CD4-positive, alpha-beta T cell treated with Interleukin-2 at 100 ng/mL for 4 hours (primary cell): ENCODE measurements at regions not wholly inside any gene's neighbourhood (a gene's known extent, or its start where the extent isn't known, plus 50 kb on each side); places are given as distances from the start of the nearest gene placed in this dataset.
A peak's percentile ranks its signal among the peaks of the same experiment; 100 is the strongest.
"Not testable (repeated sequence)": the region's sequence is repeated elsewhere in the genome, so short reads cannot be mapped to it uniquely, and the experiment has no call there.

Experiments used
- DNase-seq: peaks from one replicate; pipeline ENCODE4 v3.0.0-alpha.2; 2020; ENCODE audit warnings: low spot score

DNA sequence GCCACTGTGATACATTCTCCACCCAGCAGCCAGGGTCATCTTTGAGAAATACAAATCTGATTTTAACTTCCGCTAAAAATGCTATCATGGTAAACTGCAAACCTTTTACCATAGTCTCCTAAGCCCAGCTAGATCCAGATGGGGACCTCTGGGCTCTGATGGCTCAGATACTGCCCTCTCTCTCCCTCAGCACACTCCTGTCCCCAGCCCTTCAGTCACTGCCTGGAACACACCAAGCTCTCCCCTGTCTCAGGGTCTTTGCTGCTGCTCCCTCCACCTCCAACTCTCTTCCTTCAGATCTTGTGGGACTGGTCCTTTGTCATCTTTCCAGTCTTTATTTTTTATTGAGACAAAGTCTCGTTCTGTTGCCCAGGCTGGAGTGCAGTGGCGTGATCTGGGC lies 65.1 kb downstream of the SPRY4 start:
- no peak for DNase-seq

DNA sequence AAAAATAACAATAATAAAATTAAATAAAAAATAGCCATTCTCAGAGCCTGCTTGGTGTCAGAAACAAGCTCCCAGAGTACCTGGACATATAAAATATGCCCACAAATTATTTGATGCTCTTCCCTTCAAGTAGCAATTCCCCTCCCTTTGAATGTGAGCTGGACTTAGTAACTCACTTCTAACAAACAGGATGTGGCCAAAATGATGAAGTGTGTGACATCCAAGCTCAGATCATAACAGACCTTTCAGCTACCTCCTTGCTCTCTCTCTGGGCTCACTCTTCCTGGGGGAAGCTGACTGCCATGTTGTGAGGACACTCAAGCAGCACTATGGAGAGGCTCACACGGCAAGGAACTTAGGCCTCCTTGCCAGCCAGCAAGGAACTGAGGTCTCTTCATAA lies 69.0 kb downstream of the SPRY4 start:
- no peak for DNase-seq

DNA sequence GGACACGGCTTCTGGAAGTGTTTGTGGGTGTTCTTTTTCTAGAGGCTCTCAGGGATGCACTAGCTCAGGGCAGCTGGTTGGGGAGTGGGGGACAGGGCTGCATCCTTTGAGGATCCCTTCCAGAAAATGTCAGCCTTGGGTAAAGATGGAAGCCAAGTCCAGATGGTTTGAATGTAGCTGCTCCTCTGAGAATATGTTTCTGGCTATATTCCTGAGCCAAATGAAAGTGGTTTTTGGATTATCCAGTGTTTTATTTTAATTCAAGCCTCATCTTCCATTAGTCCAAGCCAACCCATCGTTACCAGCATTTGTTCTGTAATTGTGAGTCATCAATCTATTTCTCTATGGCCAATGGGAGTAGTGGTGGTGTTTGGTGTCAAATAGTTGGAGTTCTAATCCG lies 70.4 kb downstream of the SPRY4 start:
- DNase-seq: no peak

DNA sequence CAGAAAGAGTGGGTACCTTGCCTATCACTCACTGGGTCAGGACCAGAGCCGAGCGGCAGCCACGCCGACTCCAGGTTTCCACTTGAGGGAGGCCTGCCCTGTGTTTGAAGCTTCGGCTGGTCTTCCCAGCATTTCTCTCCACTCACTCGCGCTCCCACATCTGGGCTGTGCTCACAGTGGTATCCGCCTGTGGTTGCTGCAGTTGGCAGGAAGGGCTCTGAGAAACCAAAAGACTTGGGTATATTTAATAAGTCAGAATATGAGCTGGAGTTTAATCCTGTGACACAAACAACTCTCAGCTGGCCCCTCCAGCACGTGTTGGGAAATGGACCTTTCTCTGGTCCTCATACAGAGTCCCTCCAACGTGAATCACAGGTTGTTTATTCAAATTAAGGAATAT lies 70.9 kb downstream of the SPRY4 start:
- no peak for DNase-seq

DNA sequence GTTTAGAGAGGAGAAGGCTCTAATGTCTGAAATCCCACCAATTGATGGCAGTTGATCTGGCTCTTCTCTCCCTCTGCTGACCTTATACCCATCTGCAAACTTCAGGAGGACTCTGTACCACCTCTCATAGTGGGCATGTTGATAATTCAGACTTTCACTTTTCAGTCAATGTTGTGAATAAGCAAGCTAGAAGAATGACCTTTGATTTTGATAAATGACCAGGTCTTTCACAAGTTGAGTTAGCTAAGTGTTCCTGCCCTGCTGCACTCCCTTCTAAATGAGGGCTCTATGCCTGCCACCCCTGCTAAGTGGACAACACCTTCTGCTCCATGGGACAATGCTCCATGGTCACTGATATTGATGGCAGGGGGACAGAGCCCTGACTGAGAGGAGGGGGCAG lies 74.7 kb downstream of the SPRY4 start:
- DNase-seq: no peak

DNA sequence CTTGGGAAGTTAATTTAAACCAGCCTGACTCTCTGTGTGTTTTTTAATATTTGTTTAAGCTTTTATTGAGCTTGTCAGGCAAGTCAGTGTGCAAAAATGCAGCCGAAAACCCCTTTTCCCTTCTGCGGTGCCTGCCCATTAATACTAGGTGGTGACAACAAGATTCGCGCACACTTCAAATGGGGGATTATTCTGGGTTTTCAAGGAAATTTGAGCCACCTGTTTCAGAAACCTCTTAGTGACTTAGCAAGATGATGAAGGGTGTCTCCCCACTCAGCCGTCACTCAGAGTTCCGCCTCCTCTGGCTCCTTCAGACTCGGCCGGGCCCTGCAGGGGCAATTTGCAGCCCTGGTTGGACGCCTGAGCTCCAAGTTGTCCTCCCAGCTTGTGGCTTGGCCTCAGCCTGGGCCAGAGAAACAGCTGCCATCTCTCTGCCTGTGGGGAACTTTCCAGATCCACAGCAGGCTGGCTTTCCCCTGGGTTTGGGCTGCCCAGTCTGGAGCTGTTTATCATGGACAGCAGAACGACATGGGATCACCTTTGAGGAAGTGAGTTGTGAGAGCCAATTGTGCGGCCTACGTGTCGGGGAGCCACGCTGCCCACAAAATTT lies 75.9 kb downstream of the SPRY4 start:
- no peak for DNase-seq

DNA sequence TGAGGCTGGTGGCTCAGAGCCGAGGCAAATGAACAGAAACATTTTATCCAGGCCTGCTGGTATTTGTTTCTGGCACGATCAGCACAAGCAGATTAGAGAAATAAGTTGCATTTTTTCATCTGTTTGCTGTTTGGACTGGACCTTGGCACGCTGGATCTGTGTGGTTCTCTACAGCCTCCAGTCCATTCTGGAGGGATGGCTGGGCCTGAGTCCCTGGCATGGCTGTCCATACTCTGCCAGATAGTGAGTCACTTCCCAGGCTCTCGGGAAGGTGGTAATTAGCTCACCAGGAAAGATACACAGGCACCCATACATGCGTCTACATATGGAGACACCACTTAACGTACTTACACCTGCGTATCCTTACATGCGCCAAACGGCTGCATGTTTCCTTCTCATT lies 78.6 kb downstream of the SPRY4 start:
- DNase-seq: no peak

DNA sequence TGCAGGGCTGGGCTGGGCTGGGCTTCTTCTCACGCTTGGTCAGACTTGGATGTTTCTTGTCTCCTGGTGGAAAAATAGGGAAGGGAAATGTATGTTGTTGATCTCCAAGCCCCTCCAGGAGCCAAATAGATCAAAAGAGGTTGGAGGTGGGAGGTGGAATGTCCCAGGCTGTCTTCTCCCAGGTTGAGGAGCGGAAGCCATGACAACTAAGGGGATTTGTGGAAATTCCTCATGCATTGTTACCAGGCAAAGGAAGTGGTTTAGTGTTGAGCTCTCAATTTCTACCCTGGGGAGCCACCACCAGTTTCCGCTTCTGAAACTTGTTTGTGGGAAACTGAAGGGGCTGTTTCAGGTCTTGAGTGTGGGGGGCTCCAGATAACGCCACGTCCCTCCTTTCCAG lies 79.0 kb downstream of the SPRY4 start:
- no peak for DNase-seq

DNA sequence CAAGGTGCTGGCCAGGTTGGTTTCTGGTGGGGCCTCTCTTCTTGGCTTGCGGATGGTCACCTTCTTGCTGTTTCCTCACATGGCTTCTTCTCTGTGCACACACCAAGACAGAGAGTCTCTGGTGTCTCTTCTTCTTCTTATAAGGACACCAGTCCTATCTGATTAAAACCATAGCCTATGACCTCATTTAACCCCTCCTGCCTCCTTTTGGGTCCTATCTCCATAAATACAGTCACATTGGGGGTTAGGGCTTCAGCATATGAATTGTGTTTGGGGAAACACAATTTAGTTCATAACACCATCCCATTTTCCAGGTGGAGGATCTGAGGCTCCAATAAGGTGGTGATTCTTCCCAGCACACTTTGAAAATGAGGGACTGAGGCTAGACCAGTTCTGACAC lies 80.4 kb downstream of the SPRY4 start:
- no peak for DNase-seq

DNA sequence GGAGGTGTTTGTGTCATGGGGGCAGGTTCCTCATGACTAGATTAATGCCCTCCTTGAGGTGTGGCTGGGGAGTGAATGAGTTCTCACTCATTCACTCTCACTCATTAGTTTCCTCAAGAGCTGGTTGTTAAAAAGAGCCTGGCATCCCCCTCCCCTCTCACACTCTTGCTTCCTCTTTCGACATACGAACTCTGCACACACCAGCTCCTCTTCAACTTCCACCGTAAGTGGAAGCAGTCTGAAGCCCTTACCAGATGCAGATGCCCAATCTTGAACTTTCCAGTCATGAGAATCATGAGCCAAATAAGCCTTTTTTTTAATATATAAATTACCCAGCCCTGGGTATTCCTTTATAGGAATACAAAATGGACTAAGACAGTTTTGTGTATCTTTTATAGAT lies 82.5 kb downstream of the SPRY4 start:
- no peak for DNase-seq

DNA sequence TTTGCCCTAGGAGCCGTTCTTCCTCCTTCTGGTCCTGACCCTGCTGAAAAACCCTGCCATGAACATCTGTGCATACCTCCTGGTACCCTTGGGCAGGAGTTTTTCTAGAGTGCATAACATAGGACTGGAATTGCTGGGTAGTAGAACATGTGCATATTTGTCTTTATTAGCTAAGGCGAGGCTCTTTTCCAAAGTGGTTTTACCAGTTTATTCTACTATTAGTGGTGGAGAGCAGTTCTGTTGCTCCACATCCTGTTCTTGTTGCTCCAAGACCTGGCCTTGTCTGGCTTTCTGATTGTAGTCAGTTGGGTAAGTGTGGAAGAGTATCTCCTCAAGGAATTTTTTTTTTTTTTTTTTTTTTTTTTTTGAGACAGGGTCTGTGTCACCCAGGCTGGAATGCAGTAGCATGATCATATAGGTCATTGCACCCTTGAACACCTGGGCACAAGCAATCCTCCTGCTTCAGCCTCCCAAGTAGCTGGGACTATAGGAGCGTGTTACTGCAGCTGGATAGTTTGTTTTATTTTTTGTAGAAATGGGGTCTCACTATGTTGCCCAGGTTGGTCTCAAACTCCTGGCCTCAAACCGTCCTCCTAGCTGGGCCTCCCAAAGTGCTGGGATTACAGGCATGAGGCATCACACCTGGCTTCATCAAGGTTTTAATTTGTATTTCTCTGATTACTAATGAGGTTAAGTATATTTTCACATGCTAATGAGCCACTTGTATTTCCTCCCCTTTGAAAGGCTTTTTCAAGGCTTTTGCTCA lies 85.2 kb downstream of the SPRY4 start:
- no peak for DNase-seq

DNA sequence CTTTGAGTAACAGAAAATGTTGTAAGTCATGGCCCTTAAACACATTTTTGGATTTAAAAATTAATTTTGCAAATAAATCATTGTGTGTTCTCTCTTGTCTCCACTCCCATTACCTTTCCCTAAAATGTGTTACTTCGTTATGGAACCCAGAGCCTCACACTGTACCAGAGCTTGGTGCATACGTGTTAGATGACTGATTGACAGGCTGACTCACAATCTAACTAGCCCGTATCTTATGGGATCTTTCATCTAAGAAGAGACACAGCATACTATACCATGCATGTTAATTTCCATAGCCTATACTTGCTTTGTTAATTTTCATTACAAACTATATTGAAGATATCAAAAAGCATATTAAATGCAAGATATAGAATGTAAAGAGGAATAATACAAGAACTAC lies 87.1 kb downstream of the SPRY4 start:
- no peak for DNase-seq

DNA sequence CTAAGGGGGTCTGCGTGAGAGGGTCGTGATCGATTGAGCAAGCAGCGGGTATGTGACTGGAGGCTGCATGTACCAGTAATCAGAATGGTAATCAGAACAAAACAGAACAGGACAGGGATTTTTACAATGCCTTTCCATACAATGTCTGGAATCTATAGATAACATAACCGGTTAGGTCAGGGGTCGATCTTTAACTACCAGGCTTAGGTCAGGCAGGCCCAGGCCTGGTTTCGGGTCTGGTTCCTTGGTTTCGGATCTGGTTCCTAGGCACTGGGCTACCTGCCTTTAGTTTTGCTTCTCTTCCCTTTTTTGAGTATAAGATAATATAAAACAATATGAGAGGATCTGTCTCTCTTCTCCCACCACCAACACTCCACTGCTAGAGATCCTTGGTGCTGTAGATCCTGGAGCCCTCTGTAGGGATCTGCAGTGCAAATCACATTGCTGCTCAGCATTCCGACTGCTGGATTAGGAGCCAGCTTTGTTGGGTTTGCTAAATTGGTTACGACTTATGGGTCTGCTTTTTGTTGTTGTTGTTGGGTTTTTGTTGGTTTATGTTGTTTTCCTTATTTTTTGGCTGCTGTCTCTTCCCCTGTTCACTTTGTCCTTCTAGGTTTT lies 88.0 kb downstream of the SPRY4 start:
- not testable (repeated sequence) for DNase-seq

DNA sequence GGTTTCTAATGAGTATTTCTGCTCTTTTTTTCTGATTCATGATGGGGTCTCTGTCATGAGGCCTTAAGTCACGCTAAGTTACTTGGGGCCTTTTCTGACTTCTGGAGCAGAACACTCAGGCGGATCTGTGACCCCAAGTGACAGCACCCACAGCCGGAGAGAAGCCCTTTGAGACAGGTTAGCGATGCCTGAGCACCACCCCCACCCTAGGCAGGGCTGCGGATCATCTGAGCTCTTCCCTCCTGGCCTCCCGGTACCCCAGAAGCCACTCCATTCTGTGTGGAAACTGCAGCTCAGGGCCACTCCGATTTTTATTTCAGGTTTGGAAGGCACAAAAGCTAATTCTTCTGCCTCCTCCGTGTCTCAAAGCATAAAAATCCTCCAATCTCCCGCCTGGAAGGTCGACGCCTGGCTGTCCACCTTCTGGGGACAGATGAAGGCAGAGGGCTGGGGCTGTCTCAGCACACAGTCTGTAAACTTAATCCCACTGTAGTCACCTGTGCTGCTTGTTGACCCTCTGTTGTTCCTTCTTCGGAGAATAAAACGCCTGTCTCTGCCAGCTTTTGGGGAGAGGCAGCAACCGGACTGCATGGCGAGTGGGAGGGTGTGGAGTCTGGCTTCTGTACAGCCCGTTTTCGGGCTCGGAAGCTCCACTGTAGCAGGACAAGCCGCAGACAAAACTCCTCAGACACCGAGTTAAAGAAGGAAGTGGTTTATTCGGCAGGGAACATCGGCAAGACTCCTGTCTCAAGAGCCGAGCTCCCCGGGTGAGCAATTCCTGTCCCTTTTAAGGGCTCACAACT lies 88.8 kb downstream of the SPRY4 start:
- no peak for DNase-seq

DNA sequence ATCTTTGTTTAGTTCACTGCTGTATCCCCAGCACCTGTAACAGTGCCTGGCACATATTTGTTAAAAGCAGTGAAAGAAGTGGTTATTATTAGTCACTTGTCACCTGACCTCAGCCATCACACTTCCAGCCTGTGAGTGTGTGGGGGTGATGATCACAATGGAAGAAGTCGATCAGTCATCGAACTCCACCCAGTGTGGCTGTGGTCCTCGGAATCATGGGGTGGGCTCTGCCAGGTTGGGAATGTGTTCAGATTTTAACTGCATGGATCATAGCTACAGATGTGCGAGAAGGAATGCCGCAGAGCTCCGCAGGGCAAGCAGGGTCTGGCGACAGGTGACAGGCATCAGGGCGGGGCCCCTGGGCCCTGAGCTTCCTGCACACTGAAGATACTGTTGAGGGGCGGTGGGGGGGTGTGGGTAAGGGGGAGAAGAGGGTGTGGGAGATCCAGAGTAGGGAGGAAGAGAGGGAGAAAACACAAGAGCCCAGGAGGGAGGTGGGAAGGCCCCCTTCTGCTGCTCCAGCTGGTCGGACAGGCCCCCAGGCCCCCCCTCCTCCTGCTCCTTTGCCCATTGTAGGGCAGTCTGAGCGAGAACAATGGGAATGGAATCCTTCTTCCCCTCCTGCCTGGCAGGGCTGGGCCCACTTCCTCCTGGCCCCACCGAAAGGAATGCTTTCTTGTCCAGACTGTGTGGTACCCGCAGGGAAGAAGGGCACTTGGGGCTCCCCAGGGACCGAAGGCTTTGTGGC lies 89.6 kb downstream of the SPRY4 start:
- DNase-seq: peak; percentile 3

DNA sequence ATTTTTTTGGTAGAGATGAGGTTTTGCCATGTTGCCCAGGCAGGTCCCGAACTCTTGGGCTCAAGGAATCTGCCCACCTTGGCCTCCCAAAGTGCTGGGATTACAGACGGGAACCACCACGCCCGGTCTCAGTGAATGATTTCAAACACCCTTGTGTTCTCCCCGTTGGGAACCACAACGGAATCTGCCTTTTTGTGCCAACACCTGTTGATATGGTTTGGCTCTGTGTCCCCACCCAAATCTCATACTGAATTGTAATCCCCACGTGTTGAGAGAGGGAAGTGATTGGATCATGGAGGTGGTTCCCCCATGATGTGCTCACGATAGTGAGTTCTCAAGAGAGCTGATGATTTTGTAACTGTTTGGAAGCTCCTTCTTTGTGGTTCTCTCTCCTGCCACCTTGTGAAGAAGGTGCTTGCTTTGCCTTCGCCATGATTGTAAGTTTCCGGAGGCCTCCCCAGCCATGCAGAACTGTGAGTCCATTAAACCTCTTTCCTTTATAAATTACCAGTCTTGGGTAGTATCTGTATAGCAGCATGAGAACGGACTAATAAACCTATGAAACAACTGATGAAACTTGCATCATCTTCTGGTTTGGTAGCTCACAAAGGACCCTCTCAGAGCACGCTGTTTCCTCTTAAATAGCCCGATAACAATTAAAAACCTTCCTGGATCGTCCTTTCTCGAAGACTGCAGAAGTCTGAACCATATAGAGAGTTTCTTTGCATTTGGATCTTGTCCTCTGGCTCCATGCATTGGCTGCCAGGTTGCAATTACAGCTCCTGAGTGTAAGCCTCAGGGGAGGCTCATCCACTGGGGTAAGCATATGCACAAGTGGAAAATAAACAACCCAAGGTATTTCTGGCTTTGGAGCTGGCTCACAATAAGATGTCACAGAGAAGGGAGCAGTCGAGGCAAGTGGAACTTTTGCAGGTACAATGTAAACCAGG lies 91.5 kb downstream of the SPRY4 start:
- no peak for DNase-seq

DNA sequence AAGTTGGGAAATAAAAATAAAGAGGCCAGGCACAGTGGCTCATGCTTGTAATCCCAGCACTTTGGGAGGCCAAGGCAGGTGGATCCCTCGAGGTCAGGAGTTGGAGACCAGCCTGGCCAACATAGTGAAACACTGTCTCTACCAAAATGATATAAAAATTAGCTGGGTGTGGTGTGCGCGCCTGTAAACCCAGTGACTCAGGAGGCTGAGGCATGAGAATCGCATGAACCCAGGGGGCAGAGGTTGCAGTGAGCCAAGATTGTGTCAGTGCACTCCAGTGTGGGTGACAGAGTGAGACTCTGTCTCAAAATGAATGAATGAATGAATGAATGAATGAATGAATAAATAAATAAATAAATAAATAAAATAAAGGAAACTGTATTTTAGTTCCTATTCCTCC lies 93.9 kb downstream of the SPRY4 start:
- not testable (repeated sequence) for DNase-seq

DNA sequence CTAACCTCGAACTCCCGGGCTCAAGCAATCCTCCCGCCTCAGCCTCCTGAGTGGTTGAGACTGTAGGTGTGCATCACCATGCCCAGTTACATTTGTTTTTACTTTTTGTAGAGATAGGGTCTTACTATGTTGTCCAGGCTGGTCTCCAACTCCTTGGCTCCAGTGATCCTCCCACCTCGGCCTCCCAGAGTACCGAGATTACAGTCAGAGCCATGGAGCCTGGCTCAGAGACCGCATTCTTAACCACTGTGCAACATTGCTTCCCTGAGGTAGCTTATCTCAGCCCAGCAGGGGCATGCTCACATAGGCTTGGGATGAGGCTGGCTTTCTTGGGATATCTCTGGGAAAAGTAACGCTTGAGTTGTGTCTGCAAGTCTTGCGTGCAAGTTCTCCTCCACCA lies 99.7 kb downstream of the SPRY4 start:
- no peak for DNase-seq

DNA sequence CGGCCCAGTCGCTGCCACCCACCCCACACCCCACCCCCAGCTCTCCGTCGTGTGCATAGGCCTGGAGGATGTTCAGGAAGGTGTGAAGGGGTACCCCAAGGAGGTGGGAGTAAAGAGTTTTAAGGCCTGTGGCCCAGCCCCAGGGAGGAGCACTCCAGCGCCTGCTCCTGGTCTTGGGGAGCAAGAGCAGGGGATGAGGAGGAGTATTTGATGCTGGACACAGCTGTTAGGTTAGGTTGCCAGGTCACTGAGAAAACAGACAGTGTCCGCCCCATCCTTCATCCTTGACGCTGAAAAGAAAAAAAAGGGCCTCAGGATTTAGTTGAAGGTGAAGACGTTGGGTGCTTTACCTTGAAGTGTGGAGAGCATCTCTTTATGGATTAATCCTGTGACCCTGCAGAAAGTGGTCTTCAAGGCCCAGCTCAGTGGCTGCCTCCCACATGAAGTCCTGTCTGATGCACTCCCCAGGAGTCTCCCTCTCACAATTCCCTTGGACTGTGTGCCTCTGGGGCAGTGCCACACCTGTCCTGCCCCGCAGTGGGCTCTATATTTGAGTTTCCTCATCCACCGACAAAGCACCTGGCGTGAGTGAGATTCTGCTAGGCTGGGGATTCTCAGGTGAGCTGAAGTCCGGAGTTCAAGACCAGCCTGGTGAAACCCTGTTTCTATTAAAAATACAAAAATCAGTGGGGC lies 101.8 kb downstream of the SPRY4 start:
- DNase-seq: no peak

DNA sequence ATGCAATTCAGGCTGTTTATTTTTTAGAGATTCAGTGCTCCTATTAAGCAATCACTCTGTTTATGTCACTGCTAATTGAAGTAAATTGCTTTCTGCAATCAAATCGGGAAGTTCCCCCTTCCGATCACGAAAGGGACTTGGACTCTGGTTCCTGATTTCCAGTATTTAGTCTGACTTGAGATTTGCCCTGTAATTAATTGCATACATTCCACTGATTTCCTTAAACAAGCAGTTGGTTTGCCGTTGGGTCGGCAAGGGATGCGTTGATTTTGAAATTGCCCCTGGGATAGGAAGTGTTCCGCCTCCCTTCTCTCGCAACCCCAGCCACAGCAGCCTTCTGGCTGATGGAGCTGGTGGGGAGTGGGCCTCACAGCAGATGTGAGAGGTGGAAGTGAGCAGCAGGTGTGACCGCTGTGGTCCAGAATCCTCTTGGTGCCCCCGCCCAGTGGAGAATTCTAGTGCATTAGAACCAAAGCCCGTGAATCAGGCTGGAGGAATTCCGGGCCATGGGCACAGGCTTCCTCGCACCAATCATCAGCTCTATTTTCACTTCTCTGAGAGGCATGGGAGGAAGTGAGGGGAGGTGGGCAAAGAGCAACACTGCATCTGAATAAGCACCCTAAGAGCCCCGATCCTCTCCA lies 102.5 kb downstream of the SPRY4 start:
- no peak for DNase-seq
